IMR-90 (cell line): ENCODE measurements at regions not wholly inside any gene's neighbourhood (a gene's known extent, or its start where the extent isn't known, plus 50 kb on each side); places are given as distances from the start of the nearest gene placed in this dataset.

Source experiments
- ATAC-seq: fragments of 200-7000 bp; cut with Tn5 transposase; 2 replicates; pipeline ENCODE4 v1.9.1; 2020; ENCODE audit warnings: low read depth, mild to moderate bottlenecking, moderate library complexity
- BruUV-seq: library from RNA; stranded (reverse); fragments of 400-500 nt; replicated peaks from 2 replicates; lab custom pipeline; 2021; lab: Mats Ljungman, UMichigan
- CTCF ChIA-PET: fragments of 300-600 bp; formaldehyde crosslinking; extraction: SDS; loops from one replicate; lab custom pipeline; 2021; ENCODE audit warnings: antibody characterized with exemption; lab: Yijun Ruan, JAX
- POLR2A ChIA-PET: fragments of 300-600 bp; sonication (Branson Sonifier 250); formaldehyde crosslinking; loops from one replicate; lab custom pipeline; 2022; ENCODE audit warnings: antibody characterized with exemption; ENCODE audit not compliant: unreplicated experiment; lab: Charles Lee
- DNase-seq: peaks from one replicate; pipeline ENCODE4 v3.0.0; 2013
- H2AFZ ChIP-seq: replicated peaks from 2 replicates; pipeline ENCODE3; 2013; ENCODE audit warnings: low read length, mild to moderate bottlenecking; ENCODE audit not compliant: poor library complexity
- H2AK5ac ChIP-seq: 2 replicates; pipeline ENCODE4 v1.6.1; 2013; ENCODE audit warnings: low read depth, low read length, inconsistent platforms
- H2AK9ac ChIP-seq: replicated peaks from 2 replicates; pipeline ENCODE3; 2013; ENCODE audit warnings: mild to moderate bottlenecking, low read depth, low read length, moderate library complexity; ENCODE audit not compliant: poor library complexity
- H2BK120ac ChIP-seq: 2 replicates; pipeline ENCODE4 v1.6.1; 2013; ENCODE audit warnings: low read depth, low read length, inconsistent platforms
- H2BK15ac ChIP-seq: 3 replicates; pipeline ENCODE4 v1.6.1; 2013; ENCODE audit warnings: low read depth, low read length, inconsistent platforms
- H2BK20ac ChIP-seq: 2 replicates; pipeline ENCODE4 v1.6.1; 2013; ENCODE audit warnings: low read depth, mild to moderate bottlenecking, inconsistent platforms, low read length, moderate library complexity
- H2BK5ac ChIP-seq: 2 replicates; pipeline ENCODE4 v1.6.1; 2013; ENCODE audit warnings: mild to moderate bottlenecking, low read depth, low read length, inconsistent platforms; ENCODE audit not compliant: poor library complexity, severe bottlenecking
- H3K14ac ChIP-seq: replicated peaks from 2 replicates; pipeline ENCODE4 v1.6.1; 2013; ENCODE audit warnings: low read depth, low read length, inconsistent platforms
- H3K18ac ChIP-seq: 2 replicates; pipeline ENCODE4 v1.6.1; 2013; ENCODE audit warnings: low read depth, low read length, control low read depth
- H3K23ac ChIP-seq: 2 replicates; pipeline ENCODE4 v1.6.1; 2013; ENCODE audit warnings: low read depth, low read length, inconsistent platforms
- H3K27ac ChIP-seq: 2 replicates; pipeline ENCODE4 v1.5.1; 2013; ENCODE audit warnings: mild to moderate bottlenecking, control low read depth, low read length; ENCODE audit not compliant: insufficient read depth
- H3K27me3 ChIP-seq: 2 replicates; pipeline ENCODE4 v1.6.1; 2013; ENCODE audit warnings: low read length; ENCODE audit not compliant: control insufficient read depth, insufficient read depth
- H3K36me3 ChIP-seq: 2 replicates; pipeline ENCODE4 v1.6.1; 2013; ENCODE audit warnings: low read length, mixed read lengths; ENCODE audit not compliant: control insufficient read depth, insufficient read depth
- H3K4ac ChIP-seq: 2 replicates; pipeline ENCODE4 v1.6.1; 2013; ENCODE audit warnings: low read depth, low read length, inconsistent platforms
- H3K4me1 ChIP-seq: 2 replicates; pipeline ENCODE4 v1.6.1; 2013; ENCODE audit warnings: low read length, mixed read lengths; ENCODE audit not compliant: control insufficient read depth, insufficient read depth
- H3K4me2 ChIP-seq: 2 replicates; pipeline ENCODE4 v1.6.1; 2013; ENCODE audit warnings: low read depth, mild to moderate bottlenecking, control low read depth, low read length, moderate library complexity
- H3K4me3 ChIP-seq: 2 replicates; pipeline ENCODE4 v1.5.1; 2013; ENCODE audit warnings: low read depth, mild to moderate bottlenecking, control low read depth, low read length, moderate library complexity; ENCODE audit not compliant: insufficient read depth
- H3K56ac ChIP-seq: 2 replicates; pipeline ENCODE4 v1.6.1; 2013; ENCODE audit warnings: low read length, inconsistent platforms; ENCODE audit not compliant: insufficient read depth; ENCODE audit errors: extremely low read depth
- H3K79me1 ChIP-seq, 2 experiments: 2 replicates each; pipeline ENCODE4 v1.6.1; 2013; ENCODE audit warnings: low read length in 2 of 2, inconsistent platforms in 1 of 2, low read depth in 1 of 2
- H3K9ac ChIP-seq: 2 replicates; pipeline ENCODE4 v1.6.1; 2013; ENCODE audit warnings: low read depth, low read length, control low read depth
- H3K9me1 ChIP-seq: 2 replicates; pipeline ENCODE4 v1.6.1; 2013; ENCODE audit warnings: low read length, inconsistent platforms; ENCODE audit not compliant: insufficient read depth
- H3K9me3 ChIP-seq: 2 replicates; pipeline ENCODE4 v1.6.1; 2013; ENCODE audit warnings: low read length; ENCODE audit not compliant: control insufficient read depth, insufficient read depth
- H4K20me1 ChIP-seq: 2 replicates; pipeline ENCODE4 v1.6.1; 2013; ENCODE audit warnings: low read length, inconsistent platforms; ENCODE audit not compliant: insufficient read depth
- H4K5ac ChIP-seq: 2 replicates; pipeline ENCODE4 v1.6.1; 2013; ENCODE audit warnings: mild to moderate bottlenecking, low read depth, low read length, control low read depth
- H4K8ac ChIP-seq, 2 experiments: 2 replicates each; pipeline ENCODE4 v1.6.1; 2013; ENCODE audit warnings: low read depth in 2 of 2, low read length in 2 of 2, control low read depth in 1 of 2, inconsistent platforms in 1 of 2
- H4K91ac ChIP-seq: 2 replicates; pipeline ENCODE4 v1.6.1; 2013; ENCODE audit warnings: low read depth, low read length, inconsistent platforms; ENCODE audit not compliant: insufficient read depth
- BHLHE40 ChIP-seq: fragments of 150-350 bp; IDR thresholded peaks from 2 replicates; pipeline ENCODE4 v1.6.1; 2016; ENCODE audit warnings: mild to moderate bottlenecking, low read depth, low read length
- CEBPB ChIP-seq: IDR thresholded peaks from 2 replicates; pipeline ENCODE4 v1.6.1; 2012; ENCODE audit warnings: low read depth, low read length, improper control_type of control experiment
- CHD1 ChIP-seq: IDR thresholded peaks from 2 replicates; pipeline ENCODE4 v1.6.1; 2012; ENCODE audit warnings: low read depth, low read length, improper control_type of control experiment
- ELK1 ChIP-seq: fragments of 150-350 bp; IDR thresholded peaks from 2 replicates; pipeline ENCODE4 v1.6.1; 2016; ENCODE audit warnings: low read depth, mild to moderate bottlenecking, low read length, moderate library complexity, borderline replicate concordance
- FOS ChIP-seq: fragments of 150-350 bp; IDR thresholded peaks from 2 replicates; pipeline ENCODE4 v1.6.1; 2016; ENCODE audit warnings: low read depth, low read length
- MAFK ChIP-seq: IDR thresholded peaks from 2 replicates; pipeline ENCODE4 v1.6.1; 2012; ENCODE audit warnings: low read depth, low read length, improper control_type of control experiment
- MAZ ChIP-seq: IDR thresholded peaks from 2 replicates; pipeline ENCODE4 v1.6.1; 2012; ENCODE audit warnings: low read depth, mild to moderate bottlenecking, low read length, improper control_type of control experiment, moderate library complexity, borderline replicate concordance
- MXI1 ChIP-seq: IDR thresholded peaks from 2 replicates; pipeline ENCODE4 v1.6.1; 2012; ENCODE audit warnings: low read depth, mild to moderate bottlenecking, low read length, moderate library complexity, borderline replicate concordance
- NFE2L2 ChIP-seq: fragments of 150-350 bp; IDR thresholded peaks from 2 replicates; pipeline ENCODE4 v1.6.1; 2016; ENCODE audit warnings: low read depth, mild to moderate bottlenecking, low read length
- POLR2A ChIP-seq: IDR thresholded peaks from 2 replicates; pipeline ENCODE4 v1.6.1; 2012; ENCODE audit warnings: mild to moderate bottlenecking, low read depth, low read length
- RAD21 ChIP-seq: IDR thresholded peaks from 2 replicates; pipeline ENCODE4 v1.6.1; 2012; ENCODE audit warnings: low read length, improper control_type of control experiment
- RCOR1 ChIP-seq: IDR thresholded peaks from 2 replicates; pipeline ENCODE4 v1.6.1; 2012; ENCODE audit warnings: mild to moderate bottlenecking, low read length, improper control_type of control experiment; ENCODE audit not compliant: insufficient replicate concordance
- RFX5 ChIP-seq: IDR thresholded peaks from 2 replicates; pipeline ENCODE4 v1.8.0; 2012; ENCODE audit warnings: low read depth, mild to moderate bottlenecking, low read length, moderate library complexity
- SMC3 ChIP-seq: fragments of 150-350 bp; IDR thresholded peaks from 2 replicates; pipeline ENCODE4 v1.6.1; 2016; ENCODE audit warnings: low read depth, mild to moderate bottlenecking, antibody characterized with exemption, low read length, moderate library complexity
- USF2 ChIP-seq: fragments of 150-350 bp; IDR thresholded peaks from 2 replicates; pipeline ENCODE4 v1.6.1; 2017; ENCODE audit warnings: mild to moderate bottlenecking, antibody characterized with exemption, low read length, low read depth
- WGBS, 2 experiments: methylation state at CpG; one replicate each; pipeline versions ENCODE4 v1.1.5 to v1.1.7; 2013; ENCODE audit warnings: missing lambda C conversion rate in 2 of 2; ENCODE audit not compliant: insufficient read length in 1 of 2; ENCODE audit errors: extremely low coverage in 2 of 2; 5-methylcytosine and 5-hydroxymethylcytosine counted together
- dilution Hi-C: fragments of 300-500 bp; cut with HindIII; formaldehyde crosslinking; loops from one replicate; pipeline ENCODE4 v1.14.3; 2018; ENCODE audit warnings: low sequenced_read_pairs; ENCODE audit not compliant: unreplicated experiment
- in situ Hi-C: fragments of 300-500 bp; cut with MboI; formaldehyde crosslinking; loops from 3 replicates; pipeline ENCODE4 v1.14.3; 2019; ENCODE audit warnings: low sequenced_read_pairs, inconsistent platforms, mixed read lengths
- intact Hi-C: fragments of 100-400 bp; cut with micrococcal nuclease; formaldehyde crosslinking; loops from 2 replicates; pipeline ENCODE4 v1.10.0; 2022
- TF ChIP-seq, protein P1 (sequence below): conservative IDR thresholded peaks from 2 replicates; pipeline ENCODE4 v1.5.1; 2012; ENCODE audit warnings: mild to moderate bottlenecking, low read depth, low read length, improper control_type of control experiment

DNA sequence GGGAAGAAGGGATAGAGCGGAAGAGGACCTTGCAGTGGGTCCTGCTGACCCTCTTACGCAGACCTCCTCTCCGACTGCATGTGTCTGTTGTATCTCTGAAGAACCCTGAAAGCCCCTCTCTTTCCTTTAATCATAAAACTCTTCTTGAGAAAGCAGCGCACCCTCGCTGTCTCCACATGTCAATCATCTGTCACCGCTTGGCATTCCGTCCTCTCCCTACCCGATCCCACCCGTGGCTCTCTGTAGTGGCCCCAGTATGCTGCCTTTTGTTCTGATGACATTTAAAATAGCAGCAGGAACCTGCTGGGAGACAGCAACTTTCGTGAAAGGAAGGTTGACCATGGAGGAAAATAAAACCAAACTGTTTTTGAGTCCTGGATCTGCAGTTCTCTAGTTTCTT lies 582.9 kb upstream of the SALL3 start:
- DNase-seq = no peak
- BruUV-seq = no TSS peak
- Histone ChIP-seq H3K18ac (no peak overlapping the region), H2BK5ac (no peak overlapping the region), H3K27ac (no peak overlapping the region), H3K14ac (no peak overlapping the region), H2BK20ac (no peak overlapping the region), H3K27me3 (no peaks in the 10 kb centered on the region), H3K79me1 (no peaks in the 10 kb centered on the region), H3K4me3 (no peak overlapping the region), H3K36me3 (no peaks in the 10 kb centered on the region), H4K91ac (no peak overlapping the region), H4K5ac (no peak overlapping the region), H2AFZ (no peak overlapping the region), H3K4ac (no peak overlapping the region), H3K9me3 (peaks cover 39% of the 10 kb centered on the region), H2BK120ac (no peak overlapping the region), H3K9me1 (no peaks in the 10 kb centered on the region), H2AK9ac (no peak overlapping the region), H3K23ac (no peak overlapping the region), H3K56ac (no peak overlapping the region), H4K8ac (no peak overlapping the region), H3K4me2 (no peak overlapping the region), H3K4me1 (no peaks in the 10 kb centered on the region), H3K9ac (no peak overlapping the region), H2BK15ac (no peak overlapping the region), H4K20me1 (no peaks in the 10 kb centered on the region), H2AK5ac (no peak overlapping the region)
- WGBS, 2 experiments = 79% methylated on average over 2 of the region's 10 CpGs; no CpG with 5 or more reads in 1 of the 2 experiments
- CTCF ChIA-PET = no interaction called here
- POLR2A ChIA-PET = no interaction called here
- ATAC-seq = no peak
- dilution Hi-C loops (no loop called here), intact Hi-C loops (no loop called here), in situ Hi-C loops (no loop called here)
- no peak for TF ChIP-seq RCOR1
- no peak for TF ChIP-seq RFX5
- no peak for TF ChIP-seq BHLHE40
- TF ChIP-seq MAZ = no peak
- no peak for TF ChIP-seq FOS
- no peak for TF ChIP-seq NFE2L2
- TF ChIP-seq RAD21 = no peak
- TF ChIP-seq POLR2A = no peak
- TF ChIP-seq SMC3 = no peak
- no peak for TF ChIP-seq MAFK
- TF ChIP-seq ELK1 = no peak
- TF ChIP-seq USF2 = no peak
- no peak for TF ChIP-seq CHD1
- no peak for TF ChIP-seq CEBPB
- TF ChIP-seq, protein P1, sequence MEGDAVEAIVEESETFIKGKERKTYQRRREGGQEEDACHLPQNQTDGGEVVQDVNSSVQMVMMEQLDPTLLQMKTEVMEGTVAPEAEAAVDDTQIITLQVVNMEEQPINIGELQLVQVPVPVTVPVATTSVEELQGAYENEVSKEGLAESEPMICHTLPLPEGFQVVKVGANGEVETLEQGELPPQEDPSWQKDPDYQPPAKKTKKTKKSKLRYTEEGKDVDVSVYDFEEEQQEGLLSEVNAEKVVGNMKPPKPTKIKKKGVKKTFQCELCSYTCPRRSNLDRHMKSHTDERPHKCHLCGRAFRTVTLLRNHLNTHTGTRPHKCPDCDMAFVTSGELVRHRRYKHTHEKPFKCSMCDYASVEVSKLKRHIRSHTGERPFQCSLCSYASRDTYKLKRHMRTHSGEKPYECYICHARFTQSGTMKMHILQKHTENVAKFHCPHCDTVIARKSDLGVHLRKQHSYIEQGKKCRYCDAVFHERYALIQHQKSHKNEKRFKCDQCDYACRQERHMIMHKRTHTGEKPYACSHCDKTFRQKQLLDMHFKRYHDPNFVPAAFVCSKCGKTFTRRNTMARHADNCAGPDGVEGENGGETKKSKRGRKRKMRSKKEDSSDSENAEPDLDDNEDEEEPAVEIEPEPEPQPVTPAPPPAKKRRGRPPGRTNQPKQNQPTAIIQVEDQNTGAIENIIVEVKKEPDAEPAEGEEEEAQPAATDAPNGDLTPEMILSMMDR = no peak
- TF ChIP-seq MXI1 = no peak
